Activated CD4-positive, alpha-beta T cell treated with anti-CD3 and anti-CD28 coated beads, Interleukin-10, Interleukin-2, amounts not matched to agents 100 ng/mL and 50 ng/mL, durations not matched to agents 16 hours and 8 hours (primary cell): ENCODE measurements at regions not wholly inside any gene's neighbourhood (a gene's known extent, or its start where the extent isn't known, plus 50 kb on each side); places are given as distances from the start of the nearest gene placed in this dataset.

Source experiments
- DNase-seq: peaks from one replicate; pipeline ENCODE4 v3.0.0-alpha.2; 2020

GRCh38 chr2:129297430-129297829 lies 682.0 kb upstream of the RAB6C start:
- no peak for DNase-seq

GRCh38 chr2:129299338-129299737 lies 680.1 kb upstream of the RAB6C start:
- no peak for DNase-seq

DNA sequence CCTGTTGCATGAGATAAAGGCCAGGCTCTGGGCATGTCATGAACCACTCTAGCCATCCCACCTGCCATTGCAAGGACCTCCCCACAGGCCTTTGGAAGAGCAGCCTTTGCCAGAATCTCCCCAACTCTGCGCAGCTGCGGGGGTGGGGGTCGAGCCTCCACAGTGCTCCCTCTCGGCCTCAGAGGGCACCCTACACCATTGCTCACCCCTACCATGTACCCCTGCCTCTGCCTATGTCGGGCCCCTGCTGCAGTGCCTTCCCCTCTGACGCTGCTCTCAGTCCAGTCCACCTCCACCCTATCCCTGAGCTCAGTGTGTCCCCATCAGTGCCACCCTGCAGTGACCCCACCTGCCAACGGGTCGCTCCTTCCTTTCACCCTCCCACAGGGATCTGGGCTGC lies 679.7 kb upstream of the RAB6C start:
- DNase-seq = no peak

- no peak for DNase-seq
Measured at GRCh38 chr2:129300456-129300855, 679.0 kb upstream of the RAB6C start.

- no peak for DNase-seq
Measured at GRCh38 chr2:129301431-129301913, 678.0 kb upstream of the RAB6C start.

GRCh38 chr2:129302106-129302505 lies 677.4 kb upstream of the RAB6C start:
- DNase-seq = no peak

DNA sequence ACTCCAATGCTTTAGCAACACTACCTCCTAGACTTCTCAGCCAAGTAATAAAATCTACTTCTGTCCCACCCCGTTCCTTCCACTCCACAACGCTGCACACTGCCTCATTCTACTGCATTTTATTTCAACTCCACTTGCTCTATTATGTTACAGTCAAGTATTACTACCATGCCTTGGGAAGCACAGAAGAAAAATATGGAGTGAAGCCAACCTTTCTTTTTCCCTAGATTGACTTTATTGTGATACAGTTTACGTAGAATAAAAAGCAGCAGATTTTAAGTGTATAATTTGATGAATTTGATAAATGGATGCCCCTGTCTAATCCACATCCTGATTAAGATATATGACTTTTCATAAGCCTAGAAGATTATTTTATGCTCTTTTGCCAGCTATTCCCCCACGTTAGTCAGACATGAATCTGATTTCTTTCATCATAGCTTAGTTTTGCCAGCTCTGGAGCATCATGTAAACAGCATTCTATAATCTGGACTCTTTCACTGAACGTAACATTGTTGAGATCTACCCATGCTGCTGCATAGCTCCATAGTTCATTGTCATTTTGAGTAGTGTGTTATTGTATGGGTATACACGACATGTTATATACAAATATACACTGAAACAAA lies 676.8 kb upstream of the RAB6C start:
- no peak for DNase-seq

- DNase-seq = no peak
Measured at GRCh38 chr2:129314120-129314519, 665.3 kb upstream of the RAB6C start.

DNA sequence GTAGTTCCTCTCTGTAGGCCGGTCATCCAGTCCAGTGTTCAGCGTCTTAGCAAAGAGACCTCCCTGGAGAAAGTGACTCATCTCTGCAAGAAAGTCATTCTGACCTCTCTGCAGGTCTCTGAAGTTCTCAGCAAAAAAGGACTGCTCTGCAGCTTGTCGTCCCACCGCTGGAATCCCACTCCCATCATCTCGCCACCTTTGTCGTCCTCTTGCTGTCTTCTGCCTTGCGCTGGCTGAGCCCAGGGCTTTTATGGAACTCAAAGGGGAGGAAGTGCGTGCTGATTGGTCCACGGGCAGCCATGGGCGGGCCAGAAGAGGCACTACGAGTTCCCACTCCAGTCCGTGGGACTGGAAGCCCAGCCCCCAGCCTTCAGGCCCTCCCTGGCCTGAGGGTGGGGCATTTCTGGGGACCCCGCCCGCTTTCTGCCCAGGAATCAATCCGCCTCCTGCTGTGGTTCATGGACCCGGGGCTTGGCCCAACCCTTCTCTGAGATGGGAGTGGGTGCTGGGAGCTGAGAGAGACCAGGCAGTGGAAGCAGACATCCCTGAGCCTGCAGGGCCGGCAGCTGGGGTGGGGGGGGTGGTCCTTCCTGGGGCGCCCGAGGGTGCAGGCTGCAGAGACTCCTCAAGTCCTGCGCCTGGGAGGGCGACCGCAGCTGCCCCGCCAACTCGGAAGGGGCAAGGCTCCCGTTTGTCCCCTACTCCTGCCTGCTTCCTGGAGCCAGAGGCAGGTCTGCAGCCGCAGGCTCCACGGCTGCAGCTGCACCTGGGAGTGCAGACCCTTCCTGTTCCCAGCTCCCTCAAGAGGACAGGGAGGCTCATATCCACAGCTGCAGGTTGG lies 660.7 kb upstream of the RAB6C start:
- DNase-seq = no peak

- no peak for DNase-seq
Measured at GRCh38 chr2:129319422-129319717, 660.1 kb upstream of the RAB6C start.

DNA sequence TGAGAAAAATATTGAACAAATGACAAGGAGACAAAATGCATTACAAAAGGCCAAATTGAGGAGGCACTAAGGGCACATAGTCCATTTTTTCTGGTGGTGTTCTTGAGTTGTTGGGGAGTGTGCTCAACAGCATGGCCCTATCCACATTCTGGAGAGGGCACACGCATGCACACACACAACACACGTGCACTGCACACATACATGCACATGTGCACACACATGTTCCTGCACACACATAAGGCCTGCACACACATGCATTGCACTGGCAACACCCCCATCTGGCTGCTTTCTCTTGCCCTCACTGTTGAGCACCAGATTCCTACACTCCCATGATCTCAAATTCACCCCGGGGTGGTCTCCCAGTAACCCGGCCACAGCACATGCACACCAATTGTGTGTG lies 659.2 kb upstream of the RAB6C start:
- DNase-seq = no peak

- no peak for DNase-seq
Measured at GRCh38 chr2:129324349-129324748, 655.1 kb upstream of the RAB6C start.

DNA sequence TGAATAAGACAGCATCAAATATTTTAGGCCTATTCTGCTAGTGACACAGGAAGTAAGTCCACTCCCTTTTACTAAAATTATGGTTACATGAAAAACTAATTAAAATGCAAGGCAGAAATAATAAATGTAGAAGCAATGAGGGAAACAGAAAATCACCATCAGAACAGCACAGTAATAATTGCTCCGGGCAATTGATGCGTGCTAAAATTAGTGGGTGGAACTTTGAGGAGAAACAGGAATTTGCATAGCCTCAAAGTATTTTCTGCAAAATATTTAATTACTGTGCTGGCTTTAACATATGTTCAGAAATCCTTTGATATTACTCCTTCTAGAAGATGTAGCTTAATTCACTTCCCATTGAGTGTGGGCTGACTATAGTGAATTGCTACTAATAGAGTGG lies 654.3 kb upstream of the RAB6C start:
- no peak for DNase-seq

DNA sequence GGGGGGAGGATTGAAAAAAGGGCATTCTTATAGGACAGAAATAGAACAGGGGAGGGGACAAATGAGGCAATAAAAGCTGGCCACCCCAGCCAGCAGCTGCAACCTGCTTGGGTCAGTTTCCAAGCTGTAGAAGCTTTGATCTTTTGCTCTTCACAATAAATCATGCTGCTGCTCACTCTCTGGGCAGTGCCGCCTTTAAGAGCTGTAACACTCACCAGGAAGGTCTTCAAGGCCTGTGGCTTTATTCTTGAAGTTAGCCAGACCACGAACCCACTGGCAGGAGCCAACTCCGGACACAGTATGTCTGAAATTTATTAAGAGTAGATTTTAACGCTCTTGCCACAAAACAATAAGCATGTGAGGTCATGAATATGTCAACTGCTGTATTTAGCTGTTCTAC lies 649.9 kb upstream of the RAB6C start:
- DNase-seq = no peak

DNA sequence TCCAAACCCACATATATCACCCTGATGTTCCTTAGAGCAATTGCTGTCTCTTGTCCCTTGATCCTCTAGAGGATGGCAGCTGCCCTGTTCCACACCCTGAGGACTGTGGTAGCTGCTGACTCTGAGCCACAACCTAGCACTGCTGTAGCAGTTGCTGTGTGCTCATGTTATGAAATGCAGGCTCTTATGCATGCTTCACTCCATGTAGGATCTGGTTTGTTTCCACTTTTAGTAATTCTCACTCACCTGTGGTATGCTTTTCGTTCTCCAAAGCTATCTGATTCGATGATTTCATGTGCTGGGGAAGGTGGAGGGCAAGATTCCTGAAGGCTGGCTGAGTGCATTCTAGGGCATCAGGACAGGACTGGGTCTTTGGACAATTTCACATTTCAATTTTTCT lies 649.0 kb upstream of the RAB6C start:
- no peak for DNase-seq

- DNase-seq = no peak
Measured at GRCh38 chr2:129331638-129332037, 647.8 kb upstream of the RAB6C start.

GRCh38 chr2:129334128-129334527 lies 645.3 kb upstream of the RAB6C start:
- DNase-seq = no peak

GRCh38 chr2:129334696-129335410 lies 644.6 kb upstream of the RAB6C start:
- DNase-seq = no peak

DNA sequence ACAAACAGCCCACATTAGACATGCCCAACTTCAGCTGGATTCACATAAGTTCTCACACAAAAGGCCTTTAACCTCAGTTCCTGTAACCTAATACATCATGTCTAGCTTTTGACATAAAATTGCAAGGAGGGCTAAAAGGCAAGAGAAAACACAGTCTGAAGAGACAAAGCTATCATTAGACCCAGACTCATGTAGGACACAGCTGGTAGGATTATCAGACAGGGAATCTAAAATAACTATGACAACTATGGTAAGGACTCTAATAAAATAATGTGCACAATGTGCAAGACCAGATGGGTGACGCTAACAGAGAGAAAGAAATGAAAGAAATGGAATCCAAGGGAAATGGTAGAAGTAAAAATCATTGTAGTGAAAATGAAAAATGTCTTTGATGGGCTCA lies 643.2 kb upstream of the RAB6C start:
- no peak for DNase-seq

GRCh38 chr2:129337076-129337475 lies 642.4 kb upstream of the RAB6C start:
- no peak for DNase-seq

DNA sequence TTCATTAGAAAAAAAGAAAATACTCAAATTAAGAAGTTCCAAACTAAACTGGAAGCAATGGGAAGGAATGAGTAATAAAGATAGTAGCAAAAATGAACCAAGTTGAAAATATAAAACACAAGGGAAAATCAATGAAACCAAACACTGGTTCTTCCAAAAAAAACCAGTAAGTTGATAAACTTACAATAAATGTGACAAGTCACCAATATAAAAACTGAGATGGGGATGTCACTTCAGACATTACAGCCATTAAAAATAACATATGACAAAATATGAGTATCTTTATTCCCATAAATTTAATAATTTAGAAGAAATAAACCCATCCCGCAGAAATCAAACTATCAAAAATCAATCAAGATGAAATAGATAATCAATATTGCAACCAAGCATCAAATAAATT lies 633.9 kb upstream of the RAB6C start:
- no peak for DNase-seq

DNA sequence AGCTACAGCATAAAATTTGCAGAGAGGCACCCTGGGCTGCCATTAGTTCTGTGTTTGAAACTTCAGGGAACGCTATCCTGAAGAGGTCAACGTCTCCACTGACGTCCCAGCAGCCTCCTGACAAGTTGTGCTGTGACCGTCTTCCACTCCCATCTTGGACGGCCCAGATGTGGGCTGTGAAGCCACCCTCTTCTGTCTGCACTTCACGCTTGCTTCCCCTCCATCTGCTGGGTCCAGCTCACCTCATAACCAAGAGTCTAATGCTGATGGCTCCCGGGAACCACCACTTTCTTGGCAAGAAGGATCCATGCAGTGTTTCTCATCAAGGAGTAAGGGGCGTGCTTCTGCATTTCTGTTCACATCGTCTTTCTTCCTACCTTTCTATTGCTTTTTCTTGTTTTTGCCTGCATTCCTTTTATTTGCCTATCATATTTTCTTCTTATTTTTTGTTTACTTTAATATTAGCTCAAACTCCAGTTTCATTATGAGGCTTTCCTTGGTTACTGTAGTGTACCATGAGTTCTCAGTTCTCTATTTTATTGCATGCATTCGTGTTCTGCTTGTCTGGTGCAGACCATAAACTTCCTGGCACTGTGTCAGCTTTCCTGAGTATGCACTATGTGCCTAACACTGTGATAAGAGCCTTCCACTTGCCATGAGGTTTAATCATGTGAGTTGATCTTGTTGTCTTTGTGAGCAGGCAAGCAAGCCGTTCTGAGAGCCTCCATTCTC lies 631.8 kb upstream of the RAB6C start:
- DNase-seq = no peak

DNA sequence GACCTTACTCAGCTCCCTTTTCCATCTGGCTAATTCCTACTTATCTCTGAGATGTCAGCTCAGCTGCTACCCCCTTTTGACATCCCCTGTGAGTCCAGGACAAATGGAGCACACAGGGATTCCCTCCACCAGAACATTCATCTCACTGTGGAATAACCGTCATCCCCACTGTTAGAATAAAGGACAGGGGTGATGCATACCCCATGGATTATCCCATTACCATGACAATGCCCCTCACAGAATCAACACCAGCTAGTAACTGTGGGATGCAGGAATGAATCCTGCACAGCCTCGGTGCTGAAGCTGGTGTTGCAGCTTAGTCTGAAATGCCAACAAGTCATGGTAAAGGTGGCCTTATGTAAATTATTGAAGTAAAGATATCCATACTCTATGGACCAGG lies 624.8 kb upstream of the RAB6C start:
- DNase-seq = no peak
